Middle frontal gyrus (tissue), 1 donor: ENCODE measurements at regions not wholly inside any gene's neighbourhood (a gene's known extent, or its start where the extent isn't known, plus 50 kb on each side); places are given as distances from the start of the nearest gene placed in this dataset.

ENCODE experiments used
- DNase-seq: peaks from one replicate; pipeline ENCODE4 v3.0.0-alpha.2; 2015; ENCODE audit warnings: low spot score; ENCODE audit errors: extremely low spot score

DNA sequence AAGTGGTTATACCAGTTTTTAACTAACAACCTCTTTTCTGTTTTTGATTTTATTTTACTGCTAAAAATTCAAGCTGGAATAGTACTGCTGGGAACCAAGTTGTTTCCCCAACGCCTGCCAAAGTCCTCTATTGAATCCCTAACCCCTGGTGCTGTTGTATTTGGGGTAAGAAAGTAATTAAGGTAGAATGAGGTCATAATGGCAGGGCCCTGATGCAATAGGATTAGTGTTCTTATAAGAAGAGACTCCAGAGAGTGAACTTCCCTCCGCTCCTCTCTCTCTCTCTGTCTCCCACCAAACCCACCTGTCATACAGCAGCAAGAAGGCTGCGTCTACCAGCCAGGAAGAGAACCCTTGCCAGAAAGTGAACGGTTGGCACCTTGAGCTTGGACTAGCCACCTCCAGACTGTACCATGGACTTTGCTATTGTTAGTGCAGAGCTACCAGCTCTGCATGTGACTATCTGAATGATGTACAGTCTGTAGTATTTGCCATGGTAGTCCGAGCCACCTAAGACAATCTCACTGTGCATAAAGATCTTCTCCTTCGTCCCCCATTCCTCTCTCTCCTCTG lies 86.5 kb upstream of the KLF6 start:
- DNase-seq: no peak

- DNase-seq: no peak
Observed at GRCh38 chr10:3869036-3869435, 84.0 kb upstream of the KLF6 start.

- no peak for DNase-seq
Observed at GRCh38 chr10:3868271-3868664, 83.3 kb upstream of the KLF6 start.

DNA sequence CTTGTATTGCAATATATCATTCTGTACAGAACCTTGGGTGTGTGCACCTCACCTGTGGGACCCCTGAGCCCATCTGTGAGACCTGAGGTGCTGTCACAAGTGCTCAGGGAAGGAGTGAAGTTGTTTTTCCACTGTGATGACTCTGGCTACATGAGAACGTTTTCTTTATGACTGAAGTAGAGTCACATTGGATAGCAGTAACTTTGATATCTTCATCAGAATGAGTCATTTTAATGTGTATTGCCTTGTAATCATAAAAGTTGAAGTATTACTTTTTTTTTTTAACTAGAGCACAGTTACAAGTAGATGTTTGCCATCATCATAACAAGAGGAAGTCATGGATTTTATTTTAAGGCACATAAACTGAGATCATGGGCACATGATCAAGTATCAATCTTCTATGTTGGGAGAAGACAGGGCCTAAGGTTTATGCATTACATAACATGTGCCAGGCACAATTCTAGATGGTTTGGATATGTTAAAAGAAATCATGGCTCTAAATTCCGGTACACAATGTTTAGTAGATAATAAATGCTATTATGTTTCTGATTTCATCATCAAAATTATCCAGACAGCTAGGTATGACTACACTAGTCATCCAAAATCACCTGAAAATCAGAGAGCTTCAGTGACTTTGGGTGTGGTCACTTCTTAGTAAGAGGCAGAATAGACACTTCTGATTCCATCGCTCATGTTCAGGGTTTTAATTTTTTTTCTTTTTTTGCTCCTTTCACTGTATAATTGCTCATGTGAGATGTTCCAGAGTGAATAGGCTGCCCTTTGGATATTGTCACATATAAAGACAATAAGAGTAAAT lies 82.7 kb upstream of the KLF6 start:
- DNase-seq: no peak

DNA sequence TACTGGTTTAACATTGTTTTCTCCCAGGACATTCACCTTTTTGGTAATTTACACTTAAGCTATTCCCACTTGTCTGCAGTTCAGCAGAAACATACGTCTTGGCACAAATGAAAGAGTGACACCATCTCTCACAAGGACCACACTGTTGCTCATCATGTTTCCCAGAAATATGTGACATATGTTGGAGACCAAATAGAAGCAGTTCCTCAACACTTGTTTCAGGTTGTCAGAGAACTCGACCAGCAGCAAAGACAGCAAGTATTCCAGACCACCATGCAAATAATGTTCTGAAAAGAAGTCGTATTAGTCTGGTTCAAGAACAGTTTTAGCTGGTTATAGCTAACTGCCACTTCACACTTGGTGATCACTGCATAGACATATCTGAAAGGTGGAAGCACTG lies 81.3 kb upstream of the KLF6 start:
- no peak for DNase-seq

- no peak for DNase-seq
Observed at GRCh38 chr10:3865565-3865964, 80.6 kb upstream of the KLF6 start.

GRCh38 chr10:3861795-3862194 lies 76.8 kb upstream of the KLF6 start:
- DNase-seq: no peak

DNA sequence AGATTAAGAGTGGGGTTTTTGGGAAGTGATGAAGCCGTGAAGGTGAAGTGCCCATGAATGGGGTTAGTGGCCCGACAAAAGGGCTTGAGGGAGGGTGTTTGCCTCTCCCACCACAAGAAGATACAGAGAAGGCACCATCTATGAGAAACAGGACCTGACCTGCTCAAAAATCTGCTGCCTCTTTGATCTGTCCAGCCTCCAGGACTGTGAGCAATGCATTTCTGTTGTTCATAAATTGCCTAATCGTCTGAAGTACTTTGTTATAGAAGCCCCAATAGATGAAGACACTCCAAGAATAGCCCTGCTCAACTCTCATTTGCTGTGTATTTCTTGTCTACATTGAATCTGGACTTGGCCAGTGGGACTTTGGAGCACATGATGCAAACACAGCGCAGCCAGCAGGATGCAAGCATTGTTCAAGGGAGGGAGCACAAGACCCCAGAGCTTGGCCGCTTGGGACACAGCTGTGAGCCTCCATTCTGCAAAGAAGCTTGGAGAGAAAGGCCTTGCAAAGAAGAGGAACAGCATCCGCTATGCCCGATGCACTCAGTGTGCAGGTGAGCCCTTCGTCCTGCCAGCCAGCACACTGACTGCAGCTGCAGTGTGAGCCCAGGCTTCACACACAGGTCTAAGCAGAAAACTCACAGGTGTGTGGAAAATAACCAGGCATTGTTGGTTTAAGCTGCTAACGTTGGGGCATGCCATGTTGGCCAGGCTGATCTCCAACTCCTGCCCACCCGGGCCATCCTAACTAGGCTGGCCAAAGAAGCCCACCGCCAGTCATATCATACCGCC lies 73.2 kb upstream of the KLF6 start:
- no peak for DNase-seq

DNA sequence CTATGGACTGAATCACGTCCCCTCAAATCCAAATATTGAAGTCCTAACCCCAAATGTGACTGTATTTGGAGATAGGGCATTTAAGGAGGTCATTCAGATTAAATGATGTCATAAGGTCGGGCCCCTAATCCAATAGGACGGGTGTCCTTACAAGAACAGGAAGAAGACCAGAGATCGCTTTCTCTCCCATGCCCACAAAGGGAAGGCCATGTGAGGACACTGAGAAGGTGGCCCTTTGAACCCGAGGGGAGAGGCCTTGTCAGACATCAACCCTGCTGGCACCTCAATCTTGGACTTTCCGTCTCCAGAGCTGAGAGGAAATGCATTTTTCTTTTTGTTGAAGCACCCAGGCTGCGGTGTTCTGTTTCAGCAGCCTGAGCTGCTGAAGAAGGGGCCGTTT lies 72.3 kb upstream of the KLF6 start:
- DNase-seq: no peak

GRCh38 chr10:3856593-3856992 lies 71.6 kb upstream of the KLF6 start:
- DNase-seq: no peak

DNA sequence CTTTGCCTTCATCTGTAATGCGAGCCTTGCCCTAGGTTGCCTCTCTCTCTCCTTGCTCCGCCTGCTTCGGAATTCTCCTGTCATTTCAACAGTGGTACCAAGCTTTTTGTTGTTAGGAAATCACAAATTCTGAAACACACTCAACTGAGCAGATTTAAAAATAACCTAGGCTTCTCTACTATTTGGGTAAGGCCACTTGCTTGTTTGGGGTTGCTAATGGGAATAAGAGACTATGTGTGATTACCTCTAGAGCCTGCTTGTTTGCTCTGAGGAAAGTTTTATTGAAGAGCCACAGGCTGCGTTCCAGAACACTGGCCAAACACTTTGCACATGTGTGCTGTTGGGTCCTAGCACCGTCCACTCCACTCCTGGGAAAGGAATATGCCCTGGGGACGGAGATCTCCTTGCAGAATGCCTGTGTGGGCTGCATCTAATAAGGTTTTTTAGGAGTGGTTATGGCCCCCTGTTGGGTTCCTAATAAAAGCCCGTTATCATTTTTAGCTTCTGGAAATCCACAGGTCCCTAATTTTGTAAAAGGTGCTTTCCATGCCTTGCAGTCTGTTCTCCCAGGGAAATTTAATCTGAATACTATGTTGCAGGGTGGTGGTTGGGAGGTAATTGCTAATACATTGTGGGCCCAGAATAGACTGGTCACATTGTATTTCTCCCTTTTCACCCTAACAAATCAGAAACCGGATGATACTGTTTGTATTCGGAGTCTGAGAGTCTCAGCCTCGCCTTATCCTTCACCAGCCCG lies 68.7 kb upstream of the KLF6 start:
- no peak for DNase-seq

GRCh38 chr10:3853016-3853415 lies 68.0 kb upstream of the KLF6 start:
- DNase-seq: no peak

- DNase-seq: no peak
Observed at GRCh38 chr10:3852147-3852904, 67.3 kb upstream of the KLF6 start.

GRCh38 chr10:3850999-3851937 lies 66.3 kb upstream of the KLF6 start:
- DNase-seq: no peak

- no peak for DNase-seq
Observed at GRCh38 chr10:3848775-3849635, 64.0 kb upstream of the KLF6 start.

DNA sequence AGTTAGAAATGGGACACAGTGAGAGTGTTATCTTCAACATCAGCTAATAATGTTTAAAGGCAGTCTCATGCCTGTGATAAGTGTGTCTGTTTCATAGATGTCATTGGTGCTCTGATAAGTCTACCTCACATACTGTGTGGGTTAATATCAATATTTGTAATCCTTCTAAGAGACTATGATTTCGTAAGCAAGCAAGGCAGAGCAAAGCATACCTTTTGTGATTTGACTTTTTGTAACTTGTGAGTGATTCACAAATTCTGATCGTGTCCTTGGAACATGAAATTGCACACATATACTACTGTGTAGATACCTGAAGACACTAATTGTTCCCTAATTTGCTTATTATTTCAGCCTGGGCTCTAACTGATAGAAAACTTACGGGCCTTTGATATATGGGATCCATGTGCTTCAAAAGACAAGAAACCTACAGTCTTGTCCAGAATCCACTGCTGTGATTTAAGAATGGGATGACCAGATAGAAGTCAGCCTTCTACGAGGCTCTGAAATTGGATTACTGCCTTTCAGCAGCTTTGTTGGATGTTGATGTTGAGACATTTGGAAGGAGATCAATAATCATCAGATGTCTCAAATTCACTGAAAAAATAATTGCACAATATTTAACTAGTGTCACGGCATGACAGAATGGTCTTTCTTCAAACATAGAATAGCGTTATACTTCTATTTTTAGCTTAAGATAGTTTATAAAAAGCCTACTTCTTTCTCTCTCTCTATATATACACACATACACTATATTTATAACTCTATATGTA lies 63.2 kb upstream of the KLF6 start:
- DNase-seq: no peak

- DNase-seq: no peak
Observed at GRCh38 chr10:3846736-3847135, 61.7 kb upstream of the KLF6 start.

GRCh38 chr10:3844491-3845025 lies 59.5 kb upstream of the KLF6 start:
- no peak for DNase-seq
